Stimulated activated CD4-positive, alpha-beta T cell treated with anti-CD3 and anti-CD28 coated beads, Interleukin-2, amount 100 ng/mL, for 4 hours (primary cell): ENCODE measurements at regions not wholly inside any gene's neighbourhood (a gene's known extent, or its start where the extent isn't known, plus 50 kb on each side); places are given as distances from the start of the nearest gene placed in this dataset.
"Not testable (repeated sequence)": the region's sequence is repeated elsewhere in the genome, so short reads cannot be mapped to it uniquely, and the experiment has no call there.

ENCODE experiments used
- DNase-seq: peaks from one replicate; pipeline ENCODE4 v3.0.0-alpha.2; 2020; ENCODE audit warnings: low read depth

DNA sequence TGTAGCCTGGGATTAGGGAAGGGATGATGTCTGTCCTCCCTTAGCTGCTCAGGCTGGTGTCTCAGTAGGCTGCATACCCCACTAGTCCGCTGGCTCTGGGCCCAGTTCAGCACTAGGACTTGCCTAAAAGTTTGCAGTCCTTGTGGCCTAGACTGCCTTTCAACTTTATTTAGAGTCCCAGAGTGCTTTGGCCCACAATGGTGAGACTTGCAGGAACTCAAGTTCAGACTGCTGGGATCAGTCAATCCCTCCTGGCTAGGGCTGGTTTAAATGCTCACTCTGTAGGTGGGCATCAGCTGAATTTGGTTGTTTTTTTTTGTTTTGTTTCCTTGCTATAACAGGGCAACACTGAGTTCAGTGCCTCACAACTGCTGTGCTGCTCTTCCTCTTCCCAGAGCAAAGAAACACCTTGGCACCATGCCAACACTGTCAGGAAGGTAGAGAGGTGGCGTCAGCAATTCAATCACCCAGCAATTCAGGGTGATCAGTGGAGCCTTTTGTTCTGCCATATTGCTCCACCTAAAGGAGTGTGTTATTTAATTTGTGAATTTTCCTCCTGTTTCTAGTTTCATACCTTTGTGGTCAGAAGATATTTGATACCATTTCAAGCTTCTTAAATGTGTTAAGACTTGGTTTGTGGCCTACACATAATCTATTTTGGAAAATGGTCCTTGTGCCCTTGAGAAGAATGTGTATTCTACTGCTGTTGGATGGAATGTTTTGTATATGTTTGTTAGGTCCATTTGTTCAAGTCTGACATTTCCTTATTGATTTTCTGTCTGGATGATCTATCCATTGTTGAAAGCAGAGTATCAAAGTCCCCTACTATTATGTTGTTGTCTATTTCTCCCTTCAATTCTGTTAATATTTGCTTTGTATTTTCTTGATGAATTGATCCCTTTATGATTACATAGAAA is 284.0 kb upstream of the PMFBP1 start:
- no peak for DNase-seq

DNA sequence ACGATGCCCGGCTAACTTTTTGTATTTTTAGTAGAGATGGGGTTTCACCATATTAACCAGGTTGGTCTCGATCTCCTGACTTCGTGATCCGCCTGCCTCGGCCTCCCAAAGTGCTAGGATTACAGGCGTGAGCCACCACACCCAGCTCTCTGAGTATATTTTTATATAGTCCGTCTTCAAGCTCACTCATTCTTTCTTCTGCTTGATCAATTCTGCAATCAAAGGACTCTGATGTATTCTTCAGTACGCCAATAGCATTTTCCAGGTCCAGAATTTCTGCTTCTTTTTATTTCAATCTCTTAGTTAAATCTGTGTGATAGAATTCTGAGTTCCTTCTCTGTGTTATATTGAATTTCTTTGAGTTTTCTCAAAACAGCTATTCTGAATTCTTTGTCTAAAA is 281.9 kb upstream of the PMFBP1 start:
- DNase-seq = not testable (repeated sequence)

DNA sequence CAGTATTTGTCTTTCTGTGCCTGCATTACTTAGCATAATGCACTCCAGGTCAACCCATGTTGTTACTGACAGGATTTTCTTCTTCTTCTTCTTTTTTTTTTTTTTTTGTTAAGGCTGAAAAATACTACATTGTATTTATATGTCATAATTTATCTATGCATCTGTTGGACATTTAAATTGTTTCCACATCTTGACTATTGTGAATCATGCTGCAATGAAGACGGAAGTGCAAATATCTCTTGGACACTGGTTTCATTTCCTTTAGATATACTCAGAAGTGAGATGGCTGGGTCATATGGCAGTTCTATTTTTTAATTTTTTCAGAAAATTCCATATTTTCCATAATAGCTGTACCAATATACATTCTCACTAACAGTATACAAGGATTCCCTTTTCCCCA is 272.7 kb upstream of the PMFBP1 start:
- no peak for DNase-seq

DNA sequence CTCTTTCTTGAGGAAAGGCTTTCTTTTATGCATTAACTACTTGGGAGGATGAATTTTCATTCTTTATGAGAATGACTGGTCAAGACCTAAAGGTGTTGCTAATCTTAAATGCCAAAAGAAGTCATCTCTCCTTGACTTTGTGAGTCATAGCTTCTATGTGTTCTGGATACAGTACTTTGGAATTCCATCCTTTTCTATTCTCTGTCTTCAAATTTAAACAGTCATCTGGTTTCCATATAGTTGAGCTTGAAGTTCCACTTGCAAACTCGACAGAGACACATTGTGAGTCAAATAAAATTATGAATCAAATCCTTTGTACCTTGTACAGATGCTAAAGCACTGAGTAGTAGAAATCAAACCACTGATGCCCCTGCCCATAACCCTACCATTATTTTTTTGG is 271.9 kb upstream of the PMFBP1 start:
- no peak for DNase-seq

DNA sequence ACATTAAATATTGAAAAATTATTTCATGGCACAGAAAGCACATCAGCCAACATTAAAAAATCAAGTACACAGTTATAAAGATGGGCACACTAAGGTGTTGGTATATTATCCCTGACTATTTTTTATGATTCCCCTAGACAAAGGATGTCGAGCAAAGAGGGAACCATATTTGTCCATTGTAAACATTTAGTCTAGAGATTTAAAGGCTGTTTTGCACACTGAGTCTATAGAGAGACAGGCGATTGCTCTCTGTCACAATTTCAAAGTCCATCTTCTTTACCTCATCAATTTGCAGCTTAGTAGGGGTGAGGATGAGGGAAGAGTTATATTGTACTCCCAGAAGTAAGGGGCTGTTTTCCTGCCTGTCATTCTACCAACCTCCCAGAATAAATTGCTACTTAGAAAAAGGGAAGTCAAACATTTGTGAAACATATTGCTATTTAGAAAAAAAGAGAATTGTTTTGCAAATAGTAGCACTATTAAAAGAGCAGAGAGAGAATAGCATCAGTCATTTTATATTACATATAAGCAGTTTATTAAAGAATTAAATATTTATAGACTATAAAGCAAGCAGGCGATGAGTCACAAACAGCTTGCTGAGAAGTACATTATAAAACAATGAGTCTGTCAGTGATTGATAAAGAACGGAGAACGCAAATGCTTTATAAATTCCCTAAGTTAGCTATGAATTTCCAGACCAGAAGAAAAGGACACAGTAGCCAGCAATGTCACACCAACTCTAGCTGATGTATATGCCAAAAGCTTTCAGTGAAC is 270.6 kb upstream of the PMFBP1 start:
- DNase-seq = no peak

DNA sequence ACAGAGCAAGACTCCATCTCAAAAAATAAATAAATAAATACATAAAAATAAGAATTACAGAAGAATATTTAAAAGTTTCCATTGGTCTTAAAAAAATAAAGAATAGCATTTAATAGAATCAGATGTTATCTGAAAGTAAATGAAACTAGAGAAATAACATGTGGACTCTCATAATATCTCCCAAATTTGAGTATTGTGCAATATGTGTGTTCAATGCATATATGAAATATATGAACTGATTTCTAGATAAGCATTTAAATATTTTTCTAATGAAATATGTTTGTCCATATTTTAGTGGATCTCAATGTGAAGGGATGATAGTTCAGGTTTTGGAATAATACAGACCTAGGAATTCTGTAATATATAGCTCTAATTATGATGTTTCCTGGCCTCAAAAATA is 265.9 kb upstream of the PMFBP1 start:
- DNase-seq = no peak

DNA sequence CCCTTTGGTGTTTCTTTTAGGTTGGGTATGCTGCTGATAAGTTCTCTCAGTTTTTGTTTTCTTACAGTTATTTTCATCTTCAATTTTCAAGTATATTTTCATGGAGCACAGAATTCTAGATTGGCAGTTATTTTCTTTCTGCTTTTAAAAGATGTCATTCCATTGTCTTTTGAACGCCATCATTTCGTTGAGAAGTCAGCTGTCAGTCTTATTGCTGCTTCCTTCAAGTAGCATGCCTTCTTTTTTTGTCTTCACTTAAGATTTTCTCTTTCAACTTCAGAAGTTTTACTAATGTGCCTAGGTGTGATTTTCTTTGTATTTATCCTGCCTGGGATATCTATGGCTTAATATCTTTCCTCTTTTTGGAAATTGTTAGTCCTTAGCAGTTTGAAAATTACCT is 262.2 kb upstream of the PMFBP1 start:
- DNase-seq = no peak

DNA sequence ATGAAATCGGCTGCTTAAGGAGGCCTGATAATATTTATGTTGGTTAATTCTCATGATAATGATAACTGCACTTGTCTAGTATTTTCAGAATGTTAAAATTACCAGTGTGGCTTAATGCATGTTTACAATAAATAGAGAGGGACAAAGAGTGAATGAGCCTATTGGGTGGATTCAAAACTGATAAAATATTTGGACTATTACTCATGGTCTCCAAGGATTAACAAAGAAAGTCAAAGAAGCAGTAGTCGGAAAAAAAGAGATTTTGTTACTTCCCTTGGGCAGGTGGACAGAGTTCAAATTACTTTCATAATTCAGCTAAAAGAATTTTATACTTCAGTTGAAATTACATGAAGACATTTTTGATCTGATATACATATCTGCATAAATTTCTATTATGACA is 258.2 kb upstream of the PMFBP1 start:
- no peak for DNase-seq

DNA sequence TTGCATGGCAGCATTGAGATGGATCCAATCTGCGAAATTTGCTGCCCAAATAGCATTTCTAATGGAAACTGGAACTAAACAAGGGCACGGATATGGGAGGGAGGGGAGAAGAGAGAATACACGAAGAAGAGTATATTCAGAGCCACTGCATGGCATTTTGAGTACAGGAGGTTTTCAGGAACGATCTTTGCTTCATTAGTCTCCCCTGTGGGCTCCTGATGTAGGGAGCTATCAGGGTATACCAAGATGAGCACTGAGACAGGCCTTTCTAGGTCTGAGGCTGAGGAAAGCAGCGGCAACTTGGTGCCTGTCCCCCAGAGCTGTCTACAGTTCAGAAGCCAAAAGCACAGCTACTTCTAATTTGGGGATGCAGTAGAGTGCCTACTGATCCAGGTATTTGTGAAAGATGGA is 257.7 kb upstream of the PMFBP1 start:
- DNase-seq = no peak

DNA sequence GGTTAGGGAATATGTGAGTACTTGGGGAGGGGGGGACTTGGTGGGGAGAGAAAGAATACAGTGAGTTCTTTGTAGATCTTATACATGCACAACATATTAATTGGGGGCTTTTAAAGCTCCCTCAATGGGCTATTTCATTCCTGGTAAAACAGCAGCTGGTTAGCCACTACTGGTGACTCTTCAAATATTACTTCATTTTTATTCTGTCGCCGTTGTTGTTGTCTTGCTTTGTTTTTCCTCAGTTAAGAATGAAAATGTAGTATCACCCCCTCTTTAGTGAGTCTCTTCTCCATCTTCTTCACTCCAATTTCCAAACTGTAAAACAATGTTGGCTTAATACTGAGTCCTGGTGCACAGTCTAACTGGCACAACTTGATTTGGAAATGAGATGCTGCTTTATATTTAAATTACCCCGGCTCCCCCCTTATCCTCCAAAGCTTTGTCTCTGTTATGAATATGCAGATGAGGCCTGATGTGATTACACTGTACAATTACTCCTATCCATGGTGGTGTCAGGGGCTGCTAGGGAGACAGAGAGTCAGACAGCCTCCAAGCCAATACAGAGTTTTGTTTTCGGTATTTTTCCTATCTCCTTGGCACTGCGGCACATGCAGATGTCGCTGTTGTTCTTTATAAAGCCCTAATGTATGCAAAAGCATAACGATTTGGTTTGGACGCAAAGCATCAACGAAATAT is 256.9 kb upstream of the PMFBP1 start:
- DNase-seq = no peak

DNA sequence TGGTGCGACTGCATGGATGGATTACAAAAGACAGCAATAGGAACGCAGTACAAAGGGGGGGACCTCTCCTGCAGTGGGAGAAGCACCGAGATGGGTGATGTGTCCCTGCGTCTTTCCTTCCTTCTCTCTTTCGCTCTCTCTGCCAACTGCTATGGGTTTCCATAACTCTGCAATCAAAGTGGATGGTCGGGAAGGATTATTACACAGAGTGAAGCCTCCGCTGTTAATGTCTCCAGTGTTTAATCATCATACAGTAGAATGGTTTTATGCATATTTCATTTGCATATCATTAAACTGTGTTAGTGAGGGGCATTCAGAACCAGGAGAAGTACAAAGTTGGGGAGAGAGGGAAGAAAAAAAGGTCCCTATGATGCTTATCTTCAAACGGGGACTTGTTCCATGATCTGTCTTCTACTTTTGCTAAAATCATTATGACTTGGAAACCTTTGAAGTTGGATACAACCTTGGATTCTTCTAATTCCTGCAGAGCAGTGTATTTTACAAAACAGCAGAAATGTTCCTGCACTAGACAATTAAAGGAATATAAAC is 255.9 kb upstream of the PMFBP1 start:
- DNase-seq = no peak

DNA sequence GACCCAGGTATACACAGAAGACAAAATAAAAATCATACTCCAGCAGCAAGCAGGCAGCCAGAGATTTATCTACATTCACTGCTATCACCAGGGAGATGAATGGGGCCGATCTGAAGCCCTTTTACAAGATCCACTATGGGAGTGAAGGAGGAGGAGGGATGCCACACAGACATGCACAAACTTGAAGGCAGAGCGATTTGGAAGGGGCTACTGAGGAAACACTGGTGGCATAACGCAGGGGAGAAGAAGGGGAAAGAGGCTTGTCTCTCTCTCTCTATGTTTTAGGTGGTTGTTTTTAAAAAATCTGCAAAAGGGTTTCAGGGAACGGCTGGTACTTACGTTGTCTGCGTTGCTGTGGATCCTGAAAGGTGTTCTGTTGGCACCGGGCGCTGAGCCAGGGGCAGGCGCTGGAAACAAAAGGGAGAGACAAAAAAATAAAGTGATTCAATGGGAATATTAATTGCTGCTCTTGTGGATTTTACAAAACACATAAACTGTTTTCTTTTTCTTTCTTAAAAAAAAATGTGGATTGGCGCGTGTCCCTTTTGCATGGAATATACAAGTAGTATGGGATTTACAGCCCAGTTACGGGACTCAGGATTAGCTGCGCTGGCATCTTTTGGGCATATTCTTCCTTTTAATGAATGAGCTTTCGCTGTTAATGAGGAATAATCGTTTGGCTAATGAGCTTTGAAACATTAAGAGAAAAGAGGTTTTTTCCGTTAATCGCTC is 255.3 kb upstream of the PMFBP1 start:
- DNase-seq = no peak

DNA sequence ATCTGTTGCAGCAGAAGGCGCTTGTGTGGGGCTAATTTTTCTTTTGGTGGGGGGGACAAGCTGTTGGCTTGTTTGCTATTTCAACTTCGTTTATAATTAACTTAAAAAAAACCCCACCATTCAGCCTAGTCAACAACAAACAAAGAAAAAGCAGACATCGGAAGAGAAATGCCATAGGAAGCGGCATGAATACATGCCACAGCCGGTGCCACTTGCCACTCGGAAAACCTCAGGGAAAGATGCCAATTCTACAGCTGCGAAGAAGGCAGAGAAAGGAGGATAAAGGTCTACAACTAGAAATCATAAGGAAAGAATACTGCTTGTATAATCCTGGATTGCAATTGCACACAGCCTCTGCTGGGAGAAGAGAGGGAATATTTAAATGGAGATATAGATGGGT is 254.4 kb upstream of the PMFBP1 start:
- no peak for DNase-seq

DNA sequence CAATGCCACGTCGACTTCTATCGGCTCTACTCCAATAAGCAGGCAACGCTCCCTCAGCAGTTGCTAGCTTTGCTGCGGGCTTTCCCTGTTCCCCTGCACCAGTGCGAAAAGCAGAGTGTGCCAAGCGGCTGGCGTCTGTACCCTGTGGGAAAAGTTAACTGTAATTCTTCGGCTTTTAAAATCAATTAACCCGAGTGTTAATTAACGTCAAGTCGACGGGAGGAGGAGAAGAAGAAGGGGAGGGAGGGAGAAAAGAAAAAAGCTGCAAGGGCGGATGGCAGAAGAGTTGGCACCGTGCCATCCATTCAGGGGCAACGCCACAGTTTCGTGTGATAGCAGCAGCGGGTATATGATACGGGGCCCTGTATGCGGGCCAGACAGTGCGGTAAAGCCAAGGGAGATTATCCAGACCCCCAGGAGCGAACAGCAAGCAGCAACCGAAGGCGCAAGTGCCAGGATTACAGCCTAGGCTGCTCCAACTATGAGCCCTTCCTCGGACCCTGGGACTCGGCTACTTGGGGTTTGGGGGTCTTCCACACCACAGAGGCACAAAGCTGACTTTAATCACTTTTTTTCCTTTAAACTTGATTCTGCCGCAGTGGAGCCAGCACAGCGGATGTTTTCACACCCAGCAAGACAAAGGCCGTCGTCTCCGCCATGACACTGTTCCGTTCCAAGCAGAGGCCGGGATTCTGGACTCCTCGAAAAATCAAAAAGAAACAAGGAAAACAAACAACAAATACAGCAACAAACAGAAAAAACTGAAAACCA is 253.8 kb upstream of the PMFBP1 start:
- no peak for DNase-seq

DNA sequence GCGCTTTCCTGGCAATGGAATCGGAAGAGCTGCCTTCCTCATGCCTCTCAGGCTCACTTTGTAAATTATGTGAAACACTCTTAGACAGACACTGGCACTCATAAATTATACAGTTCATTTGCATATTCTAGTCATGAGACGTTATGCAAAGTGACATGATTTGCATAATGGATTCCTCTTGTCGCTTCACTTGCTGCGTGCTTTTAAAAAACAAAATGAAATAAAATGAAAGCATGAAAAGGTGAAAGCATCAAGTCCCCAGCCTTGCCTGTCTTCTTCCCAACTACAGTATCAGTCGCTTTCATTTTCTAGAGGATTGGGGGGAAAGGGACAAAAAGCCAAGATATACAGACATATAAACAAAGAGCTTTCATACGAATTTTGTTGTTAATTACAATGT is 252.8 kb upstream of the PMFBP1 start:
- no peak for DNase-seq

DNA sequence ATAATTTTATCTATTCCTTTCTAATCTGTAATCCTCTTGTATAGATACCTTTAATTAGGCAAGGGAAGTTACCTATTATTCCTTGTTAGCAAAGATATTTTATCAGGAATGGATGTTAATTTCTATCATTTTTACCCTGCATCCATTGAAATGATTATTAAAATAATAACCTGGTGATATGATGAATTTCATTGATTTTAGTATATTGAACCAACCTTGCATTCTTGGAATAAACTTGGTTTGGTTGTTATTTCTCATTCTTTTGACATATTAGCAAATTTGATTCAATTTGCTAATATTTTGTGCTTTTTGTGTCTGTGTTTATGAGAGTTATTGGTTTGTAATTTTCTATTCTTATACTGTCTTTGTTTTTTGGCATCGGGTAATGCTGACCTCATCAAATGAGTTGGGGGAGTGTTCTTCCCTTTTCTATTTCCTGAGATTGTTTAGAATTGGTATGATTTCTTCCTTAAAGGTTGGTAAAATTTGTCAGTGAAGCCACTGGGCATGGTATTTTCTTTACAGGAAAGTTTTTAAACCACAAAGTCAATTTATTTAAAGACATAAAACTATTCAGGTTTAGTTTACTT is 250.4 kb upstream of the PMFBP1 start:
- no peak for DNase-seq

DNA sequence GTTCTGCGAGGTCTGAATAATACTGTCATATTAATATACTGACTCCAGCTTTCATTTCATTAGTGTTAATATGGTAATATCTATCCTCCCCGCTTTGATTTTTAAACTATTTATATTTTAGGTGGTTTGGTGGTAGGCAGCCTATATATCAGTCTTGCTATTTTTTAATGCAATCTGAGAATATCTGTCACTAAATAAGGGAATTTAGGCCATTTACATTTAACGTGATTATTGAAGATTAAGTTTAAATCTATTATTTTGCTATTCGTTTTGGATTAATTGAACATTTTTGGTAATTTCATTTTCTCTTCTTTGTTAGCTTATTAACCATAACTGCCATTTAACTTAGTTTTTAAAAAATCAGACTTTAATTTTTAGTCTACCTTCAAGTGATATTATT is 247.7 kb upstream of the PMFBP1 start:
- no peak for DNase-seq

DNA sequence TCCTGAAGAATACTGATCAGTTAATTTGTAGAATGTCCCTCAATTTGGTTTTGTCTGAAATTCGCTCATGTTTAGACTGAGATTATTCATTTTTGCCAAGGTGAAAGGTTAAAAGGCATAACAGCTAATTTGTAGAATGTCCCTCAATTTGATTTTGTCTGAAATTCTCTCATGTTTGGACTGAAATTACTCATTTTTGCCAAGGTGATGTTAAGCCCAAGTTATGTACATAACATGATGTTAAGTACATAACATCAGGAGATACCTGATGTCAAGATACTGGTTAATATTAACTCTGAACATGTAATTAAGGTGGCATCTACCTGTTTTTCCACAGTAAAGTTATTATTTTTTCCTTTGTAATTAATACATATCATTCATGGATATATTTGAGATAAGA is 243.4 kb upstream of the PMFBP1 start:
- no peak for DNase-seq

DNA sequence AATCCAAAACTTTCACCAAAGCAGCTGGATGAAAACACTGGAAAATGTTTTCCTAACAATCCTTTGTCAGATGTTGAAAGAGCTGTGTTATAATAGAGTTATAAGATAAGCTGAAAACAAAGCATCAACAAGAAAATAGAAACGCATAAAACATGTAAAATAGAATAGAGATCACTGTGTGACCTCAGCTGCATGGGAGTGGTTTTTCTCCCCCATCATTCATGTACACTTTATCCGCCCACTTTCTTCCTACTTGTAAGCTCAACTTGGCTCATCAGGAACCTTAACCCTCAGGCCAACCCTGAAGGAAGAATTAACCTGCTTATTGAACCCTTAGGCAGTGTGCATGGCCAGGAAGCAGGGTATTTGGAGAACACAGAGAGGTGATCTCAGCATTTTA is 238.5 kb upstream of the PMFBP1 start:
- no peak for DNase-seq

DNA sequence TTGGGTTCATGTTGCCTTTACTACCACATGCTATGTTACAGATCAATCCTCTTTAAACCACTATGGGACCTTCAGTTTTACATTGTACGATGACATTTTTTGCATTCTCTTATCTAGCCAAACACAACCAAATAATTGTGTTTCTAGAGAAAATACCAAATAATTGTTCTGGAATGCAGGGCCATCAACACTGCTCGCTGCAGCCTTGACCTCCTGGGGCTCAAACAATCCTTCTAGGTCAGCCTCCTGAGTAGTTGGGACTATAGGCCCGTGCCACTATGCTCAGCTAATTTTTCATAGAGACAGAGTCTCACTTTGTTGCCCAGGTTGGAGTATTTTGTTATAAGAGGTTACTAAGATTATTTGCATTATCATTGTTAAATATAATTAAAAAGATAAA is 237.5 kb upstream of the PMFBP1 start:
- DNase-seq = no peak

DNA sequence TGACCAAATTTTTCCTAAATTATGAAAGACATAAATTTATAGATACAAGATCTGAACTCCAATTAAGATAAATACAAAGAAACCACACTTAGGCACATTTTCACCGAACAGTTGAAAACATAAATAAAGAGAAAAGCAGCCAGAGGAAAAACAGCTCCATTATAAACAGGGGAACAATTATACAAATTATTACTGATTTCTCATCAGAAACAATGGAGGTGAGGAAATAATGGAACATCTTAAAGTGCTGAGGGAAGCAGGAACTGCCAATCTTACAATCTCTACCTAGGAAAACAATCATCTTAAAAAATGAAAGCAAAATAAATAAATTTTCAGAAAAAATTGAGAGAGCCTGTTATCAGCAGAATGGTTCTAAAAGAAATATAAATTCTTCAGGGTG is 234.4 kb upstream of the PMFBP1 start:
- no peak for DNase-seq
